ENCODE measurements at regions not wholly inside any gene's neighbourhood (a gene's known extent, or its start where the extent isn't known, plus 50 kb on each side); places are given as distances from the start of the nearest gene placed in this dataset.

GRCh38 chr13:90898811-90899210 is 448.7 kb upstream of the MIR17HG start:
- no peak for TF ChIP-seq GATA3 (IDR thresholded peaks at IDR 0.05; ENCODE audit: low read depth, low read length)
- no peak for TF ChIP-seq GATA2 (IDR thresholded peaks at IDR 0.05; ENCODE audit: low read depth, low read length)

Measured in SH-SY5Y (cell line).